Epithelial cell of proximal tubule (primary cell): ENCODE measurements at regions not wholly inside any gene's neighbourhood (a gene's known extent, or its start where the extent isn't known, plus 50 kb on each side); places are given as distances from the start of the nearest gene placed in this dataset.

Experiments
- DNase-seq: peaks from one replicate; pipeline ENCODE4 v3.0.0-alpha.2; 2011; ENCODE audit warnings: low read depth
- H3K4me3 ChIP-seq: 2 replicates; pipeline ENCODE4 v1.5.1; 2011; ENCODE audit warnings: low read depth, mild to moderate bottlenecking, low read length
- CTCF ChIP-seq: conservative IDR thresholded peaks from 2 replicates; pipeline ENCODE4 v1.5.1; 2012; ENCODE audit warnings: low read depth, mild to moderate bottlenecking, low read length

- DNase-seq = no peak
- no peak for TF ChIP-seq CTCF
- no peak overlapping the region for H3K4me3 ChIP-seq
These were observed 294.2 kb upstream of the RSPO3 start for GRCh38 chr6:126824226-126824625.

GRCh38 chr6:126824815-126825214 is 293.7 kb upstream of the RSPO3 start:
- no peak for DNase-seq
- H3K4me3 ChIP-seq = no peak overlapping the region
- no peak for TF ChIP-seq CTCF

GRCh38 chr6:126826166-126826714 is 292.2 kb upstream of the RSPO3 start:
- no peak overlapping the region for H3K4me3 ChIP-seq
- DNase-seq = no peak
- TF ChIP-seq CTCF = no peak

- no peak for TF ChIP-seq CTCF
- no peak for DNase-seq
- no peak overlapping the region for H3K4me3 ChIP-seq
These were observed 287.0 kb upstream of the RSPO3 start for GRCh38 chr6:126831461-126831860.

GRCh38 chr6:126842769-126843168 is 275.7 kb upstream of the RSPO3 start:
- TF ChIP-seq CTCF = no peak
- H3K4me3 ChIP-seq = no peak overlapping the region
- DNase-seq = no peak

GRCh38 chr6:126848119-126848518 is 270.4 kb upstream of the RSPO3 start:
- DNase-seq = no peak
- TF ChIP-seq CTCF = no peak
- H3K4me3 ChIP-seq = no peak overlapping the region

- H3K4me3 ChIP-seq = no peak overlapping the region
- DNase-seq = no peak
- no peak for TF ChIP-seq CTCF
These were observed 250.8 kb upstream of the RSPO3 start for GRCh38 chr6:126867641-126868040.
